K562 (cell line): ENCODE measurements at regions not wholly inside any gene's neighbourhood (a gene's known extent, or its start where the extent isn't known, plus 50 kb on each side); places are given as distances from the start of the nearest gene placed in this dataset.
"Not testable (repeated sequence)": the region's sequence is repeated elsewhere in the genome, so short reads cannot be mapped to it uniquely, and the experiment has no call there.

Experiments used
- ATAC-seq: fragments of 200-7000 bp; cut with Tn5 transposase; 3 replicates; pipeline ENCODE4 v1.9.1; 2020; ENCODE audit warnings: moderate library complexity
- BruUV-seq: library from RNA; stranded (reverse); fragments of 400-500 nt; replicated peaks from 2 replicates; lab custom pipeline; 2021; lab: Mats Ljungman, UMichigan
- CTCF ChIA-PET: fragments of 300-600 bp; formaldehyde crosslinking; extraction: SDS; loops from one replicate; lab custom pipeline; 2021; ENCODE audit warnings: low intra/inter-chr PET ratio; lab: Yijun Ruan, JAX
- POLR2A ChIA-PET: fragments of 300-600, 350-650 bp; sonication (Branson Sonifier 250); formaldehyde crosslinking; extraction: SDS; loops from one replicate; lab custom pipeline; 2021; ENCODE audit warnings: antibody characterized with exemption, inconsistent platforms; lab: Yijun Ruan, JAX
- DNase-seq, 4 experiments: peaks; one replicate each; pipeline versions ENCODE4 v3.0.0 to v3.0.0-alpha.2; 2011 to 2018; ENCODE audit warnings: low spot score in 3 of 4, mixed read lengths in 3 of 4; ENCODE audit errors: extremely low read depth in 1 of 4
- FAIRE-seq: peaks from 2 replicates; lab custom pipeline; 2011; peaks lifted over from hg19 to GRCh38; lab: Jason Lieb, UNC
- H2AFZ ChIP-seq: 2 replicates; pipeline ENCODE4 v1.6.0; 2011; ENCODE audit warnings: low read depth, low read length, control low read depth, inconsistent platforms
- H3K27ac ChIP-seq: fragments of 200-600 bp; 3 replicates; pipeline ENCODE4 v1.8.0; 2011; ENCODE audit warnings: low read depth, mild to moderate bottlenecking, control low read depth, inconsistent platforms, low read length, moderate library complexity, mixed read lengths; ENCODE audit errors: extremely low read depth
- H3K27me3 ChIP-seq, 2 experiments: fragments of 300-600 bp in 1 of 2; 2 replicates in 1 of 2; 3 replicates in 1 of 2; pipeline versions ENCODE4 v1.6.0 to v1.8.0; 2011; ENCODE audit warnings: inconsistent platforms in 2 of 2, low read length in 2 of 2, mild to moderate bottlenecking in 1 of 2, mixed read lengths in 1 of 2, moderate library complexity in 1 of 2; ENCODE audit not compliant: control insufficient read depth in 2 of 2, insufficient read depth in 2 of 2
- H3K36me3 ChIP-seq: fragments of 300-600 bp; 3 replicates; pipeline ENCODE4 v1.8.0; 2011; ENCODE audit warnings: mild to moderate bottlenecking, low read length, inconsistent platforms; ENCODE audit not compliant: control insufficient read depth, insufficient read depth
- H3K4me1 ChIP-seq, 2 experiments: fragments of 200-600 bp in 1 of 2; replicated peaks in 1 of 2; 2 replicates in 1 of 2; 3 replicates in 1 of 2; pipeline versions ENCODE4 v1.5.1 to v1.8.0; 2011; ENCODE audit warnings: inconsistent platforms in 2 of 2, low read length in 2 of 2, mild to moderate bottlenecking in 1 of 2, mixed read lengths in 1 of 2, moderate library complexity in 1 of 2; ENCODE audit not compliant: control insufficient read depth in 2 of 2, insufficient read depth in 2 of 2
- H3K4me2 ChIP-seq: 2 replicates; pipeline ENCODE4 v1.6.1; 2011; ENCODE audit warnings: low read length, control low read depth, inconsistent platforms, mixed read lengths; ENCODE audit not compliant: insufficient read depth
- H3K4me3 ChIP-seq: fragments of 200-600 bp; sonication (generic), shearing (Covaris generic); 2 replicates; pipeline ENCODE4 v1.5.1; 2016; ENCODE audit warnings: control low read depth, inconsistent platforms
- H3K79me2 ChIP-seq: fragments of 200-600 bp; 3 replicates; pipeline ENCODE4 v1.8.0; 2011; ENCODE audit warnings: low read length, inconsistent platforms; ENCODE audit not compliant: control insufficient read depth, insufficient read depth
- H3K9ac ChIP-seq, 2 experiments: 2 replicates each; pipeline versions ENCODE4 v1.6.0 to v1.6.1; 2011; ENCODE audit warnings: low read depth in 2 of 2, low read length in 2 of 2, control low read depth in 1 of 2, inconsistent platforms in 1 of 2, mild to moderate bottlenecking in 1 of 2, mixed read lengths in 1 of 2; ENCODE audit not compliant: insufficient read depth in 1 of 2
- H3K9me1 ChIP-seq: one replicate; pipeline ENCODE4 v1.6.0; 2011; ENCODE audit warnings: inconsistent platforms, mild to moderate bottlenecking, low read length, moderate library complexity; ENCODE audit not compliant: control insufficient read depth, insufficient read depth
- H3K9me3 ChIP-seq: replicated peaks from 2 replicates; pipeline ENCODE4 v1.5.1; 2011; ENCODE audit warnings: low read depth, low read length, inconsistent platforms; ENCODE audit not compliant: control insufficient read depth, insufficient read depth
- H4K20me1 ChIP-seq: replicated peaks from 2 replicates; pipeline ENCODE4 v1.6.1; 2011; ENCODE audit warnings: low read length, inconsistent platforms, mixed read lengths; ENCODE audit not compliant: control insufficient read depth, insufficient read depth
- WGBS: fragments of 100-300 bp; shearing (Covaris generic); methylation state at CpG from one replicate; pipeline ENCODE4 v1.1.6; 2016; ENCODE audit warnings: low coverage, mixed read lengths; ENCODE audit not compliant: insufficient coverage; ENCODE audit errors: missing lambda C conversion rate; 5-methylcytosine and 5-hydroxymethylcytosine counted together
- in situ Hi-C: fragments of 300-500 bp; cut with MboI; formaldehyde crosslinking; loops from 4 replicates; pipeline ENCODE4 v1.15.0; 2018; ENCODE audit warnings: inconsistent platforms, mixed read lengths
- intact Hi-C: fragments of 100-400 bp; cut with micrococcal nuclease; formaldehyde crosslinking; loops from 2 replicates; pipeline ENCODE4 v1.14.2; 2022

GRCh38 chr9:66069025-66069424, 332.1 kb downstream of the FOXD4L4 start:
- H3K27me3 ChIP-seq, H3K36me3 ChIP-seq, in situ Hi-C loops, POLR2A ChIA-PET, H3K27ac ChIP-seq, BruUV-seq, H2AFZ ChIP-seq, H3K9me3 ChIP-seq, ATAC-seq, DNase-seq, H3K79me2 ChIP-seq, H3K4me3 ChIP-seq, H3K9me1 ChIP-seq, H3K4me1 ChIP-seq, FAIRE-seq, H3K4me2 ChIP-seq, CTCF ChIA-PET, intact Hi-C loops, H4K20me1 ChIP-seq, H3K9ac ChIP-seq: not testable (repeated sequence)
- 0% methylated on average over 1 of the region's 2 CpGs for WGBS

GRCh38 chr9:66073111-66073510, 336.2 kb downstream of the FOXD4L4 start:
- BruUV-seq, CTCF ChIA-PET, H4K20me1 ChIP-seq, FAIRE-seq, H3K9me3 ChIP-seq, intact Hi-C loops, H3K79me2 ChIP-seq, DNase-seq, H3K9me1 ChIP-seq, POLR2A ChIA-PET, H3K4me1 ChIP-seq, H2AFZ ChIP-seq, H3K4me2 ChIP-seq, H3K4me3 ChIP-seq, in situ Hi-C loops, H3K27ac ChIP-seq, H3K9ac ChIP-seq, ATAC-seq, H3K27me3 ChIP-seq, H3K36me3 ChIP-seq: not testable (repeated sequence)

- H3K4me2 ChIP-seq, H3K9me1 ChIP-seq, in situ Hi-C loops, CTCF ChIA-PET, H3K36me3 ChIP-seq, H2AFZ ChIP-seq, H3K4me1 ChIP-seq, H3K9ac ChIP-seq, H4K20me1 ChIP-seq, H3K9me3 ChIP-seq, H3K4me3 ChIP-seq, BruUV-seq, DNase-seq, ATAC-seq, FAIRE-seq, H3K79me2 ChIP-seq, H3K27ac ChIP-seq, intact Hi-C loops, POLR2A ChIA-PET, H3K27me3 ChIP-seq: not testable (repeated sequence)
- WGBS: no CpG with 5 or more reads among the region's 1 CpG
These were observed 345.9 kb downstream of the FOXD4L4 start for GRCh38 chr9:66082811-66083210.
